ENCODE measurements at regions not wholly inside any gene's neighbourhood (a gene's known extent, or its start where the extent isn't known, plus 50 kb on each side); places are given as distances from the start of the nearest gene placed in this dataset.

DNA sequence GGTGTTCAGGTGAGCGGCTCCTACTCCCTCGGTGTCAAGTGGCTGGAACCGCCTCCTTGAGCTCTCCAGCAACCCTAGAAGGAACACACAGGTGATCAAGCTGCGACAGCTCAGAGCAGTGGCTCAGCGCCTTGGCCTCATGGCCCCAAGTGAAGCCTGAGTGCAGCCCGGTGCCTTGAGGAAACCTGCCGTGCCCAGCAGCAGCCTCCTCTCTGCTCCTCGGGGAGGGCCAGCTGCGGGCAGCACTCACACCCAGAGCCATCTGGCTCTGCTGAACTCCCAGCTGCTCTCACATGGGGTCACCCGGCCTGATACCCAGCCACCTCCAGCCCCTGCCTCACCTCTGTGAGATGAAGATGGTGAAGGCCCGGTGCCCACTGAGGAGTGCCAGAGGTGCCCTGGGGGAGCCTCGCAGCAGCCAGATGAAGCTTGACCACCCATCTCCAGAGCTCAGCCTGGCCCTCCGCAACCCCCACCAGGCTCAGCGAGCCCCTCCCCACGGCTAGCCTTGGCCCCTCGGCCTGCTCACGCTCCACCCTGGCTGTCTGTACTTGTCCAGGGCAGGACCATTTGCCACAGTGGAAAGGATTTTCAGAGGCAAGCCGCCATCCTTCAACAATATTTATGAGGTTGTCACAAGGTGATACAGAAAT is 70.6 kb upstream of the RAB6C start:
- DNase-seq: no peak
- Histone ChIP-seq H3K4me2 (no peak overlapping the region), H3K9ac (no peak overlapping the region), H3K9me3 (no peaks in the 10 kb centered on the region), H3K27me3 (ENCODE audit: insufficient read depth) (no peaks in the 10 kb centered on the region), H3F3A (replicated peaks; ENCODE audit: insufficient read depth) (no peaks in the 10 kb centered on the region), H3K36me3 (replicated peaks in 1 of 2; ENCODE audit: control insufficient read depth in 1 of 2, insufficient read depth in 2 of 2, low read length in 1 of 2) (no peaks in the 10 kb centered on the region), H4K20me1 (ENCODE audit: insufficient read depth) (no peaks in the 10 kb centered on the region), H3K27ac (ENCODE audit: low read depth in 2 of 2, low read length in 1 of 2) (no peak overlapping the region), H3K4me3 (ENCODE audit: low read depth in 2 of 2, low read length in 1 of 2) (no peak overlapping the region), H3K4me1 (ENCODE audit: control insufficient read depth in 1 of 2, insufficient read depth in 2 of 2, low read depth in 1 of 2, low read length in 1 of 2) (peaks cover 0 to 23% of the 10 kb centered on the region in 2 experiments; a peak in 1 of 4 replicates), H2AFZ (ENCODE audit: low read depth) (no peak overlapping the region), H3K79me2 (ENCODE audit: insufficient read depth) (no peaks in the 10 kb centered on the region), H3K9me2 (no peaks in the 10 kb centered on the region)
- WGBS (ENCODE audit: low lambda C conversion rate): 54% methylated on average over 9 of the region's 18 CpGs
- CTCF ChIA-PET: interaction anchor here (1.5 to 1.6 kb wide), 2 partner anchors 15 to 58 kb away, joined by 6 to 7 read pairs; no protein-coding TSS in a partner anchor
- TF ChIP-seq, protein P1, sequence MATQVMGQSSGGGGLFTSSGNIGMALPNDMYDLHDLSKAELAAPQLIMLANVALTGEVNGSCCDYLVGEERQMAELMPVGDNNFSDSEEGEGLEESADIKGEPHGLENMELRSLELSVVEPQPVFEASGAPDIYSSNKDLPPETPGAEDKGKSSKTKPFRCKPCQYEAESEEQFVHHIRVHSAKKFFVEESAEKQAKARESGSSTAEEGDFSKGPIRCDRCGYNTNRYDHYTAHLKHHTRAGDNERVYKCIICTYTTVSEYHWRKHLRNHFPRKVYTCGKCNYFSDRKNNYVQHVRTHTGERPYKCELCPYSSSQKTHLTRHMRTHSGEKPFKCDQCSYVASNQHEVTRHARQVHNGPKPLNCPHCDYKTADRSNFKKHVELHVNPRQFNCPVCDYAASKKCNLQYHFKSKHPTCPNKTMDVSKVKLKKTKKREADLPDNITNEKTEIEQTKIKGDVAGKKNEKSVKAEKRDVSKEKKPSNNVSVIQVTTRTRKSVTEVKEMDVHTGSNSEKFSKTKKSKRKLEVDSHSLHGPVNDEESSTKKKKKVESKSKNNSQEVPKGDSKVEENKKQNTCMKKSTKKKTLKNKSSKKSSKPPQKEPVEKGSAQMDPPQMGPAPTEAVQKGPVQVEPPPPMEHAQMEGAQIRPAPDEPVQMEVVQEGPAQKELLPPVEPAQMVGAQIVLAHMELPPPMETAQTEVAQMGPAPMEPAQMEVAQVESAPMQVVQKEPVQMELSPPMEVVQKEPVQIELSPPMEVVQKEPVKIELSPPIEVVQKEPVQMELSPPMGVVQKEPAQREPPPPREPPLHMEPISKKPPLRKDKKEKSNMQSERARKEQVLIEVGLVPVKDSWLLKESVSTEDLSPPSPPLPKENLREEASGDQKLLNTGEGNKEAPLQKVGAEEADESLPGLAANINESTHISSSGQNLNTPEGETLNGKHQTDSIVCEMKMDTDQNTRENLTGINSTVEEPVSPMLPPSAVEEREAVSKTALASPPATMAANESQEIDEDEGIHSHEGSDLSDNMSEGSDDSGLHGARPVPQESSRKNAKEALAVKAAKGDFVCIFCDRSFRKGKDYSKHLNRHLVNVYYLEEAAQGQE (IDR thresholded peaks at IDR 0.05; ENCODE audit: low read depth, low read length): no peak
- TF ChIP-seq GABPA (IDR thresholded peaks at IDR 0.05; ENCODE audit: low read depth): no peak
- TF ChIP-seq POLR2AphosphoS5 (IDR thresholded peaks at IDR 0.05; ENCODE audit: low read depth, low read length): no peak
- TF ChIP-seq CHD2 (IDR thresholded peaks at IDR 0.05; ENCODE audit: low read length, partially characterized antibody): no peak
- no peak for TF ChIP-seq RXRA (IDR thresholded peaks at IDR 0.05; ENCODE audit: borderline replicate concordance, low read depth)
- TF ChIP-seq TAF1 (IDR thresholded peaks at IDR 0.05; ENCODE audit: borderline replicate concordance, low read depth, low read length): no peak
- TF ChIP-seq MXI1 (IDR thresholded peaks at IDR 0.05; ENCODE audit: low read depth, low read length): no peak
- TF ChIP-seq, protein P2, sequence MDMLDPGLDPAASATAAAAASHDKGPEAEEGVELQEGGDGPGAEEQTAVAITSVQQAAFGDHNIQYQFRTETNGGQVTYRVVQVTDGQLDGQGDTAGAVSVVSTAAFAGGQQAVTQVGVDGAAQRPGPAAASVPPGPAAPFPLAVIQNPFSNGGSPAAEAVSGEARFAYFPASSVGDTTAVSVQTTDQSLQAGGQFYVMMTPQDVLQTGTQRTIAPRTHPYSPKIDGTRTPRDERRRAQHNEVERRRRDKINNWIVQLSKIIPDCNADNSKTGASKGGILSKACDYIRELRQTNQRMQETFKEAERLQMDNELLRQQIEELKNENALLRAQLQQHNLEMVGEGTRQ (IDR thresholded peaks at IDR 0.05; ENCODE audit: borderline replicate concordance, low read depth, low read length): no peak
- POLR2A ChIA-PET: no interaction called here

DNA sequence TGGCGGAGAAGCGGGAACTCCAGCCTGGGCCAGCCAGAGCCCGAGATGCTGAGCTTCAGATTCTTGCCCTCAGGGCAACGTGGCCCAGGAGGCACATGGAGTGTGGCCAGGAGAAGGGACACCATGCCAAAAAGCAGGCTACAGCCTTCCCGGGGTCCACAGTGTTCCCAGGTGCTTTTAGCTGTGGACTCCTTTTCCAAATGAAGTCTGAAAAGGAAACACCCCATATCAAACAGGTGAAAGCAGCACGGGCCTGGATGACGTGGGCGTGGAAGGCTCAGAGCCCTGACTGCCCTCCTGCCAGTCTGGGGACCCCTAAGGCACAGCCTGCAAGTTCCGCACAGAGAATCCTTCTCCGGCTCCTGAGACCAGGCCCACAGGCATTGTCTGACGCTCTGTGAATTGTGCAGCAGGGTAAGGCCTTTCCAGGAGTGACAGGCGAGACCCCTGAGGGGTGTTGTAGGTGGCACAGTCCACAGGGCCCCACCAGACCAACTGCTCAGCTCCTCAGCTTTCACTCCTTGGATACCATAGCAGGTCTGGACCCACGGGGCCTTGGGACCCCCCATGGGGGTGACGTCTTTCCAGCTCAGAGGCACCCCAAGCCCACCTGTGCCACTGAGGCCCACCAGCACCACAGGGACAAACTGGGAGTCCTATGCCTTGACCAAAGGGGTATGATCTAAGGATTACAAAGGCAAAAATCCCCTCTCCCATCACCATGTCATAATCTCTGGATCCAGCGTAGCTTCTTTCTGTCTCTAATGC is 69.6 kb upstream of the RAB6C start:
- no peaks in the 10 kb centered on the region for H3F3A ChIP-seq (replicated peaks; ENCODE audit: insufficient read depth)
- H3K4me1 ChIP-seq (ENCODE audit: control insufficient read depth in 1 of 2, insufficient read depth in 2 of 2, low read depth in 1 of 2, low read length in 1 of 2): peaks cover 0 to 27% of the 10 kb centered on the region in 2 experiments; a peak in 1 of 4 replicates
- no peak overlapping the region for H3K9ac ChIP-seq
- no peaks in the 10 kb centered on the region for H3K79me2 ChIP-seq (ENCODE audit: insufficient read depth)
- no peak overlapping the region for H3K4me2 ChIP-seq
- POLR2A ChIA-PET: no interaction called here
- no peak overlapping the region for H3K27ac ChIP-seq (ENCODE audit: low read depth in 2 of 2, low read length in 1 of 2)
- H3K9me3 ChIP-seq: no peaks in the 10 kb centered on the region
- no peak overlapping the region for H3K4me3 ChIP-seq (ENCODE audit: low read depth in 2 of 2, low read length in 1 of 2)
- DNase-seq: no peak
- 37% methylated on average over 12 of the region's 15 CpGs for WGBS (ENCODE audit: low lambda C conversion rate)
- no peak overlapping the region for H2AFZ ChIP-seq (ENCODE audit: low read depth)
- H3K36me3 ChIP-seq (replicated peaks in 1 of 2; ENCODE audit: control insufficient read depth in 1 of 2, insufficient read depth in 2 of 2, low read length in 1 of 2): no peaks in the 10 kb centered on the region
- no peaks in the 10 kb centered on the region for H4K20me1 ChIP-seq (ENCODE audit: insufficient read depth)
- TF ChIP-seq, protein P3, sequence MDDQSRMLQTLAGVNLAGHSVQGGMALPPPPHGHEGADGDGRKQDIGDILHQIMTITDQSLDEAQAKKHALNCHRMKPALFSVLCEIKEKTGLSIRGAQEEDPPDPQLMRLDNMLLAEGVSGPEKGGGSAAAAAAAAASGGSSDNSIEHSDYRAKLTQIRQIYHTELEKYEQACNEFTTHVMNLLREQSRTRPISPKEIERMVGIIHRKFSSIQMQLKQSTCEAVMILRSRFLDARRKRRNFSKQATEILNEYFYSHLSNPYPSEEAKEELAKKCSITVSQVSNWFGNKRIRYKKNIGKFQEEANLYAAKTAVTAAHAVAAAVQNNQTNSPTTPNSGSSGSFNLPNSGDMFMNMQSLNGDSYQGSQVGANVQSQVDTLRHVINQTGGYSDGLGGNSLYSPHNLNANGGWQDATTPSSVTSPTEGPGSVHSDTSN (IDR thresholded peaks at IDR 0.05): no peak
- no peak for TF ChIP-seq GABPA (IDR thresholded peaks at IDR 0.05; ENCODE audit: low read depth)
- CTCF ChIA-PET: interaction anchor here (1.5 to 1.6 kb wide), 2 partner anchors 14 to 59 kb away, joined by 6 to 7 read pairs; no protein-coding TSS in a partner anchor
- no peaks in the 10 kb centered on the region for H3K27me3 ChIP-seq (ENCODE audit: insufficient read depth)
- no peaks in the 10 kb centered on the region for H3K9me2 ChIP-seq

Measured in SK-N-SH (cell line).